HAP-1 (cell line): ENCODE measurements at regions not wholly inside any gene's neighbourhood (a gene's known extent, or its start where the extent isn't known, plus 50 kb on each side); places are given as distances from the start of the nearest gene placed in this dataset.

Experiments
- DNase-seq, 2 experiments: peaks; one replicate each; pipeline ENCODE4 v3.0.0-alpha.2; 2016 to 2020; ENCODE audit warnings: low spot score in 2 of 2
- H3K27me3 ChIP-seq: fragments of 250-450 bp; sonication (Bioruptor Pico); 2 replicates; pipeline ENCODE4 v1.5.1; 2020; ENCODE audit warnings: low read depth, mild to moderate bottlenecking, moderate library complexity
- H3K36me3 ChIP-seq: fragments of 250-450 bp; sonication (Bioruptor Pico); replicated peaks from 2 replicates; pipeline ENCODE4 v1.5.1; 2020; ENCODE audit warnings: mild to moderate bottlenecking
- H3K4me1 ChIP-seq: fragments of 250-450 bp; sonication (Bioruptor Pico); 2 replicates; pipeline ENCODE4 v1.5.1; 2020; ENCODE audit warnings: mild to moderate bottlenecking
- H3K4me3 ChIP-seq: fragments of 250-450 bp; sonication (Bioruptor Pico); 2 replicates; pipeline ENCODE4 v1.5.1; 2020; ENCODE audit warnings: mild to moderate bottlenecking, moderate library complexity
- H3K9me3 ChIP-seq: fragments of 250-450 bp; sonication (Bioruptor Pico); 2 replicates; pipeline ENCODE4 v1.5.1; 2020; ENCODE audit warnings: mild to moderate bottlenecking, moderate library complexity
- in situ Hi-C: fragments of 300-500 bp; cut with MboI; formaldehyde crosslinking; loops from 3 replicates; pipeline ENCODE4 v1.14.3; 2020; ENCODE audit warnings: low sequenced_read_pairs, inconsistent platforms, mixed read lengths

GRCh38 chr10:58140691-58141347 lies 126.9 kb downstream of the IPMK start:
- peaks cover 4% of the 10 kb centered on the region; the same call in 1 of the 2 replicates for H3K27me3 ChIP-seq
- in situ Hi-C loops, result no loop called here

GRCh38 chr10:58140054-58140453 lies 127.6 kb downstream of the IPMK start:
- H3K36me3 ChIP-seq, result no peaks in the 10 kb centered on the region
- in situ Hi-C loops, result no loop called here
- H3K4me1 ChIP-seq, result no peaks in the 10 kb centered on the region

More at GRCh38 chr10:58140691-58141347, 126.9 kb downstream of the IPMK start:
- Histone ChIP-seq H3K4me3 (no peak overlapping the region), H3K36me3 (no peaks in the 10 kb centered on the region), H3K4me1 (no peaks in the 10 kb centered on the region), H3K9me3 (no peaks in the 10 kb centered on the region)
- no peak for DNase-seq

DNA sequence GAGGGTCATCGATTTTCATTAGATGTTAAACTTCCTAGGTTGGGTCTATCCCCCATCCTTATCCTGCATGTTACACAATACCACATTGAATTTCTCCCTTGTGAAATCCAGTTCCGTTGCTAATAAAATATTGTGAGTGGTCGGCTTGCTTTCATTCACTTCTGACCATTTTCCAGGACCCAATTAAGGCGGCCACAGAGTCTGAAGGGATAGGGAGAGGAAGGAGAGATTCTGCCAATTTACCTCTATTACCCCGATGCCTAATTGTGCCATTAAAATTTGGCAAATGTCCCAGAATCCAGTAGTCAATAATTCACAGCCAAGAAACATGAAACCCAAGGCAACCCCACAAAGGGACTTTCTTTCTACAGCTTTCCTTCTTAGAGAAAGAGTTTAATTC lies 129.9 kb downstream of the IPMK start:
- in situ Hi-C loops, result no loop called here
- Histone ChIP-seq H3K27me3 (peaks cover 4% of the 10 kb centered on the region; the same call in 1 of the 2 replicates), H3K9me3 (no peaks in the 10 kb centered on the region), H3K36me3 (no peaks in the 10 kb centered on the region), H3K4me3 (no peak overlapping the region), H3K4me1 (no peaks in the 10 kb centered on the region)
- DNase-seq, result no peak

More at GRCh38 chr10:58140054-58140453, 127.6 kb downstream of the IPMK start:
- DNase-seq, result no peak
- Histone ChIP-seq H3K27me3 (peaks cover 4% of the 10 kb centered on the region; the same call in 1 of the 2 replicates), H3K9me3 (no peaks in the 10 kb centered on the region), H3K4me3 (no peak overlapping the region)

DNA sequence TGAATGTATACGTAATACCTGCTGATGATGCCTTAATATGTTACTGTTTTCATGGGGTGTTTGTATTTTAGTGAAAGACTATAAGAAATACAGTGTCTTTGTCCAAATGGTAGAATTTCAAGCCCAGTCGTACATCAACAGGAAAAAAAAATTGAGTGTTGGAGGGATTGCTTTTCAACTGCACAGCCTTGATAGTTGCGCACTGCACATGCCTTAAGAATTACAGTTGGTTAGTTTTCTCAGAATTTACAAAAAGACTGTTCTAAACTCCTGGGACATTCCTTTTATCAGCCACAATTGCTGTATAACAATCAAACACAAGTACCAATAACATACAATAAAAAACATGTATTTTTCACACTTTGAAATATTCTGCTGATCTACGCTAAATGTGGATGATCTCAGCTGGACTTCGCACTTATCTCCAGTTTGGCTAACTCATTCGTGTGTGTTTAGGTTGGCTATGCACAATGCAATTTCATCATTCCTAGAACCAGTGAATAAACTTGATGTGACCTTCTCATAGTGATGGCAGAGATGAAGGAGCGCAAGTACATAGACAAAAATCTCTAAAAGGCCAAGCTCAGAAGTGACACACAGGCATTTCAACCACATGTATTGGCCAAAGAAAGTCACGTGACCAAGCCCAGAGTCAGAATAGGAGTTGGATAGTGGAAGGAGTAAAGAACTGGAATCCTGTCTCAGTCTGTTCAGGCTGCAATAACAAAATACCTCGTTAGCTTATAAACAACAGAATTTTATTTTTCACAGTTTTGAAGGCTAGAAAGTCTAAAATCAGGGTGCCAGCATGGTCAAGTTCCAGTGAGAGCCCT lies 152.3 kb downstream of the IPMK start:
- H3K4me1 ChIP-seq, result peaks cover 6% of the 10 kb centered on the region; the same call in 1 of the 2 replicates
- in situ Hi-C loops, result no loop called here
- no peaks in the 10 kb centered on the region for H3K27me3 ChIP-seq
- no peak overlapping the region for H3K4me3 ChIP-seq
- H3K36me3 ChIP-seq, result no peaks in the 10 kb centered on the region
- DNase-seq, result no peak
- H3K9me3 ChIP-seq, result no peaks in the 10 kb centered on the region

DNA sequence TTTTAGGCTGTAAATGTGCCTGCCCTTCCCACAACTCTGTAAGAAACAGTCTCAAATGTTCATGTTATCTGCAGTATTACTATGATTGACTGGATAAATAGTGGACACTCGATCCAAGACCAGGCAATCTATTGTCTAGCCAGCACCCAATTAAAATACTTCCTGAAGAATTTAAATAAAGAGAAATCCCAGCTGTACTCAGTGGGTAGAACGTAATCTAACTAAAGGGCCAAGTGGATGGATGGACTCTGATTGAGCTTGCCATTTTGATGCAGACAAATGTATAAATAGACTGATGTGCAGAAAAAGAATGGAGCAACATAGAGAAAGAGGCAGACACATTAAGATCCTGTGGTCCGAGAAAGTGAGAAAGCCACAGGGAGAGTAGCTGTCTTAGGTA lies 158.0 kb downstream of the IPMK start:
- no peaks in the 10 kb centered on the region for H3K9me3 ChIP-seq
- H3K4me1 ChIP-seq, result peaks cover 6% of the 10 kb centered on the region; the same call in 1 of the 2 replicates
- in situ Hi-C loops, result no loop called here
- H3K4me3 ChIP-seq, result no peak overlapping the region
- no peaks in the 10 kb centered on the region for H3K27me3 ChIP-seq
- DNase-seq, result no peak
- no peaks in the 10 kb centered on the region for H3K36me3 ChIP-seq

DNA sequence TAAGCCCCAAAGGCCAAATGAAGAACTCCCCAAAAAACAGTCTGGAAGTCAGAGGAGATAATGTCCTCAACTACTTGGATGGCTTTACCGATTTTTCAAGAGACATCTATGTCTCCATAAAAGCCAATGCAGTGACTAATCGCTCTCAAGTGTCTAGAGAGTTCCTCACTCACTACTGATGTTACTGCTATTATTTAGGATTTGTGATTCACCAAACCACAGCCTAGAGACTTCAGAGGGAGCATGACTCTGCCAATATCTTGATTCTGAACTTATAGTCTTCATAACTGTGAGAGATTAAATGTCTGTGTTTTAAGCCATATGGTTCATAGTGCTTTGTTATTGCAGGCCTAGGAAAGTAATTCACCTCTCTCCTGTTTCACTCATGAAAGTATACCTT lies 160.2 kb downstream of the IPMK start:
- no peak for DNase-seq
- Histone ChIP-seq H3K36me3 (no peaks in the 10 kb centered on the region), H3K27me3 (no peaks in the 10 kb centered on the region), H3K4me1 (peaks cover 6% of the 10 kb centered on the region; the same call in 1 of the 2 replicates), H3K4me3 (no peak overlapping the region), H3K9me3 (no peaks in the 10 kb centered on the region)
- in situ Hi-C loops, result no loop called here

- H3K36me3 ChIP-seq, result no peaks in the 10 kb centered on the region
- H3K4me3 ChIP-seq, result no peak overlapping the region
- in situ Hi-C loops, result no loop called here
- no peaks in the 10 kb centered on the region for H3K9me3 ChIP-seq
- no peak for DNase-seq
- H3K27me3 ChIP-seq, result no peaks in the 10 kb centered on the region
- peaks cover 4% of the 10 kb centered on the region; the same call in 1 of the 2 replicates for H3K4me1 ChIP-seq
Observed at GRCh38 chr10:58106211-58107035, 161.3 kb downstream of the IPMK start.

GRCh38 chr10:58104351-58104751 lies 163.3 kb downstream of the IPMK start:
- H3K36me3 ChIP-seq, result no peaks in the 10 kb centered on the region
- no peaks in the 10 kb centered on the region for H3K4me1 ChIP-seq
- H3K27me3 ChIP-seq, result no peaks in the 10 kb centered on the region
- in situ Hi-C loops, result no loop called here
- H3K4me3 ChIP-seq, result no peak overlapping the region
- DNase-seq, result no peak
- H3K9me3 ChIP-seq, result no peaks in the 10 kb centered on the region

- in situ Hi-C loops, result no loop called here
- Histone ChIP-seq H3K36me3 (no peaks in the 10 kb centered on the region), H3K4me3 (no peak overlapping the region), H3K27me3 (no peaks in the 10 kb centered on the region), H3K9me3 (no peaks in the 10 kb centered on the region), H3K4me1 (no peaks in the 10 kb centered on the region)
- DNase-seq, result no peak
Observed at GRCh38 chr10:58102897-58103296, 164.8 kb downstream of the IPMK start.

DNA sequence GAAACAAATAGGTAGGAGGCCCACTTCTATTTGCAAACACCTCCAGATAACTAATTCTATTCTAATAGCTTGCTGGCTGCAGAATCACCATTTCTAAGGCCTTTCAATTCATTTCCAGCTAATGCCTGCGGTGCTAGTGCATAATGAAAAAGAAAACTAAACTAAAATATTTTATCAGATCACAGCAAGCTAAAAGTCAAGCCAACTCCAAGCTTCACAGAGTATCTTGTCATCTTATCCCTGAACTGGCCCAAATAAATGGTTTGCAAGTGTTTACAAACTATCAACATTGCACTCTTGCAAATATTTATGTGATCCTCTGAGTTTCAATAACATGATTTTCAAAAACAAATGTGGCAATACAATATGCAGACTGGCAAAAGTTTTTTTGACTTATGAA lies 166.0 kb downstream of the IPMK start:
- in situ Hi-C loops, result no loop called here
- no peaks in the 10 kb centered on the region for H3K27me3 ChIP-seq
- no peaks in the 10 kb centered on the region for H3K9me3 ChIP-seq
- no peak overlapping the region for H3K4me3 ChIP-seq
- DNase-seq, result no peak
- H3K36me3 ChIP-seq, result no peaks in the 10 kb centered on the region
- no peaks in the 10 kb centered on the region for H3K4me1 ChIP-seq

DNA sequence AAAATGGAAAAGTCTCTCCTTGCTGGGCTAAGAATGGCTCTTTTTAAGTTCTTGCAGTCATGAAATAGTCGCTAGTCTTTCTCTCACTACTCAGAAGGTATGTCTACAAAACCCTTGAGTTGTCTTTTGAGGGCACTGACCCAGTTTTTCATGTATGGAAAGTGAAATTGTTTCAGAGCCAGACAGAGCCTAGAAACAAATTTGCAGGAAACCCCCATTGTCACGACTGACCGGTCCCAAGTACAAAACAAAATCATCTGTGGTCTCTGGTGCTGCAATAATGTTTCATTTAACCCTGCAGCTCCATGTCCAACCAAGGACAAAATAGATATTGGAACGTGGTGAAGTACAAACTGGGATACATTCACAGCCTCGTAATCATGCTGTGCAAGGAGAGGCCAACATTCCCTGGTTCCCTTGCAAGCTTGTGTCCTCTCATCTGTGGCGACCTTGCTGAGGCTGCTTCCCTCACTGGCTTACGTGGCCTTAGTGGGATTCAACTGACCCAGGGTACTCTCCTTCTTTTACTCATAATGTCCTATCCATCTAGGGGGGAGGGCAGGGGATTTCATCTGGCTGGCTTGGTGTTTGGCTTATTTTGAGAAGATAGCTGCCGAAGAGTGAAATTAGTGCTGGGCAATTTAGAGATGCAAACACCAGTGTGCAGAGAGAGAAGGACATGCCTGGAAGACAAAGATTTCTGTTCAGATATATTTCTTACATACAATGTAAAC lies 172.5 kb downstream of the IPMK start:
- no peaks in the 10 kb centered on the region for H3K9me3 ChIP-seq
- no peaks in the 10 kb centered on the region for H3K36me3 ChIP-seq
- in situ Hi-C loops, result no loop called here
- H3K4me1 ChIP-seq, result no peaks in the 10 kb centered on the region
- no peaks in the 10 kb centered on the region for H3K27me3 ChIP-seq
- DNase-seq, result no peak
- H3K4me3 ChIP-seq, result no peak overlapping the region

GRCh38 chr10:58091886-58092285 lies 175.8 kb downstream of the IPMK start:
- Histone ChIP-seq H3K4me1 (no peaks in the 10 kb centered on the region), H3K27me3 (no peaks in the 10 kb centered on the region), H3K9me3 (no peaks in the 10 kb centered on the region), H3K36me3 (no peaks in the 10 kb centered on the region), H3K4me3 (no peak overlapping the region)
- in situ Hi-C loops, result no loop called here
- DNase-seq, result no peak

DNA sequence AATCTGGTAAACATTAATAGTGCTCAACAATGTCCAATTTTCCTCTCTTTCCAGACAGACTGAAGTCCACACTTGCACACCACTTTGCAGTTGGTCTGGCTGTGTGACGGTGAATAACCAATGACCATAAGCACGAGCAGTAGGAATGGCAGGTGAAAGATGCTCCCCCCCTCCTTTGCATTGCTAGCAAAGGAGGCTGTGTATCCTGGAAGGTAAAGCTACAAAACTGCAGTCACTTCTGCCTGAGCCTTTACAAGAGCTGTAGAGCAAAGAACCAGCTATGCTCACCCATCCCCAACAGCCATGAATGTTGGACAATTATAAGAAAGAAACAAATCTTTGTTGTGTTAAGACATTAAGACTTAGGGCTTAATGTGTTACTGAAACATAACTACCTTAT lies 178.0 kb downstream of the IPMK start:
- in situ Hi-C loops, result no loop called here
- Histone ChIP-seq H3K4me3 (no peak overlapping the region), H3K4me1 (no peaks in the 10 kb centered on the region), H3K9me3 (no peaks in the 10 kb centered on the region), H3K27me3 (no peaks in the 10 kb centered on the region), H3K36me3 (no peaks in the 10 kb centered on the region)
- no peak for DNase-seq
